HK-2 (cell line): ENCODE measurements at regions not wholly inside any gene's neighbourhood (a gene's known extent, or its start where the extent isn't known, plus 50 kb on each side); places are given as distances from the start of the nearest gene placed in this dataset.
A peak's percentile ranks its signal among the peaks of the same experiment; 100 is the strongest.

ENCODE experiments used
- DNase-seq: peaks from one replicate; pipeline ENCODE4 v3.0.0-alpha.2; 2018; ENCODE audit not compliant: unreplicated experiment

- no peak for DNase-seq
Observed at GRCh38 chr11:13062115-13062514, 53.0 kb downstream of the RASSF10 start.

GRCh38 chr11:13064593-13064992, 55.5 kb downstream of the RASSF10 start:
- DNase-seq: no peak

- no peak for DNase-seq
Observed at GRCh38 chr11:13065200-13065787, 56.2 kb downstream of the RASSF10 start.

DNA sequence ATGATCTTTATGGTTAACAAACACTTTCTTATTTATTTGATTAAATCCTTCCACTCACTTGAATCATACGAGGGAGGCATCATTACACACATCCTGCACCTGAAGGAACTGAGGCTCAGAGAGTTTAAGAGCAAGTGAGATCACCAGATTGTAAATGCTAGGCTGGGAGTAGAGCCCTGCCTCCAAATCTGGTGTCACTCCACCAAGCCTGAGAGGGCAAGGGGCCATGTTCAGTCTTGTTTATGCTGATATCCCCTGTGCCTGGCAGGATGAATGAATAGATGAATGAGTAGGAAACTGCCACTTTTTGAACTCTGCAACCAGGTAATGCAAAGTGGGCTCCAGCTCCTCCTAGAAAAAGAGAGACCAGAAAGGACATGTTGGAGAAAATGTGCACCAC, 59.1 kb downstream of the RASSF10 start:
- DNase-seq: no peak

- peak; percentile 89 for DNase-seq
Observed at GRCh38 chr11:13073119-13073981, 64.2 kb downstream of the RASSF10 start.

- no peak for DNase-seq
Observed at GRCh38 chr11:13074714-13075464, 65.8 kb downstream of the RASSF10 start.

DNA sequence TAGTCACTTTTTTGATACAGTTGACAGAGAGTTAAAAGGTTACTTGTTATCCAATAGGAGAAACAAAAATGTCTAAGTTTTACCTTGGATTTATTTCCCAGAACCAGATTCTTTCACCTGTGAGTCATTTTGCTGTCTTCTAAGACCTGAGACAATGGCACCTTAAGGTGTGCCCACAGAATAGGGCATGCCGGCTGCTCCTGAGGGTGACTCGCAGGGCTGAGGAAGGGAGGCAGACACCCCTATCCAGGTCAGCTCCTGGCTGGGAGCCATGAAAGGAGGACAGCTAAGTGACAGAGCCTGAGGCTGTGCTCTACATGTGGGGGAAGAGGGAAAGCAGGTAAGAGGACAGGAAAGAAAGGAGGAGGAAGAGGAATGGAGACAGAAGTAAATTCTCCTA, 67.8 kb downstream of the RASSF10 start:
- peak; percentile 30 for DNase-seq

DNA sequence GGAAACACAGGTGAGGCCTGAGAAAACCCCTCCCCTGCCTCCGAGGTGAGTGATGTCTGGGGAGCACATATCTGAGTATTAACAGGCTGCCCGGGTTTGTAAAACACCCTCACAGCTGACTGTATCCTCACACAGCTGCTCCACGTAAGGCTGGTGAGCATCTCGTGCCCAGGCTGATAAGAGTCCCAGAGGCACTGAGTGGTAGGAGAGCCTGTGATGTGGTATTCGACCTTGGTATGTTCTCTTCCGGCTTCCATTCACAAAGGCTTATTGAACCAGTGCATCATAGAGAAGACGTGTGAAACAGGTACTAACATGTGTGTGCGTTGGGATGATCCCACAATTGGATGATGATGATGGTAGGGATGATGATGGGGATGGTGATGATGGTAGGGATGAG, 71.7 kb downstream of the RASSF10 start:
- no peak for DNase-seq

- DNase-seq: no peak
Observed at GRCh38 chr11:13082588-13082987, 73.5 kb downstream of the RASSF10 start.

- DNase-seq: no peak
Observed at GRCh38 chr11:13090228-13090708, 81.2 kb downstream of the RASSF10 start.

- no peak for DNase-seq
Observed at GRCh38 chr11:13091373-13091772, 82.3 kb downstream of the RASSF10 start.

- no peak for DNase-seq
Observed at GRCh38 chr11:13091804-13092203, 82.7 kb downstream of the RASSF10 start.

GRCh38 chr11:13094930-13095687, 86.0 kb downstream of the RASSF10 start:
- DNase-seq: no peak

GRCh38 chr11:13098063-13098462, 88.9 kb downstream of the RASSF10 start:
- DNase-seq: no peak

DNA sequence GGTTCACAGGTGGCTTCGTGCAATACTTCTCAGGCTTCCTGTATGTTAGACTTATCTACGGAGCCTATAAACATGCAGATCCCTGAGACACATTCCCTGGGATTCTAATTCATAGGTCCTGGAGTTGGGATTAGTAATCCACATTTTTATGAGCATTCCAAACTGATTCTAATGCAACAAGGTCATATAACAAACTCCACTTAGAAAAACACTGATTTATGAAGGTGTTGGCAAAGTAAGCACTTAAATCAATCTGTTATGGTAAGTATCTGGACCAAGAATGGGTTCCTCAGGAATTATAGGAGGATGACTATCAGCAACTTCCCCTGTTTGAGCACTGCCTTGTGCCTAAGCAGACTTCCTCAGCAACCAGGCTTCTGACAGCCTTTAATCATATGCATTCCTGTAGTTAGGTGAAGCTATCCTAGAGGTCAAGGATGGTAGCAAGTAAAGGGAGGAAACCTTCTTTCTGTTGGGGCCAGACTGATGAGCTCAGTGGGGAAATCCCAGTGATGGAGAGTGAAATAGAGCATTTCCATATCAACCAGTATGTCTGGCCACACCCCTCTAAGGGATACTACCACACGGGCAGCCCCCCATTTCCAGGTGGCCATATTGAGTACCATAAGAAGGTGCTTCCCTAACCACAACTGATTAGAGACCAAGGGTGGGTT, 89.6 kb downstream of the RASSF10 start:
- no peak for DNase-seq

DNA sequence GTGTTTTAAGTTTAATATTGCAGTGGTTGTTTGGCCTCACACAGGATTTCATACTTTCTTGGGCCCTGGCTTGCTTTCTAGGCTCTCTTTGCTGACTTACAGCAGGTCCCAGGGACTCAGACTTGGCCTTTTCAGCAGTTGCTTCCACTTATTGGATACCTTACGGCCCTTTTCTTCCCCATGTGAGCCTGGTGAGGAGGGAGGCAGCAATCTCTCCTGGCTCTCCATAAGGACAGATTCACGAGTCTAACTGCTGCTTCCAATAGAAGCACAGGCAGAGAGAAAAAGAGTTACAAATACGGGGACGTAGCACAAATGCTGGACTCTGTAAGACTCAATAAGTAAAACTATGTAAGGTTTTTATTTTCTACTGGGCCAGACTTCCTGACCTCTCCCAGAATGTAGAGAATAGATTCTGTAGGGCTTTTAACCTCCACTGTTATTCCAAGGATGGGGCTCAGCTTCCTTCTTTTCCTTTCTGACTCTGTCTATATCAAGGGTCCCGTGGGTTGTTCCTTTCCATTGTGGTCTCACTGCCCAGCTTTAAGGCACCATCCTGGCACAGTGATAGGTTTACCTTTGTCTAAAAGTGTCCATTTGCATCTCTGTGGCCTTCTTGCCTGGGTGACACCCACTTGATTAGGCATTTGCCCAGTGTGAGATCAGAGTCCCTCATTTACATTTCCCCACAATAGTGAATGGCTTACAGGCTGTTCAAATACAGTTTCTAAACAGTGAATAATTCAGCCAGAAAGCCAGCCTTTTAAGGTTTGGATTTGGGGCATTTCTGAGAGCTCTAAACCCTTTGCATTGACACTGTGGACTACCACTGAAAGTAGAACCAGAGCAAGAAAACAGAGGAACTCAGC, 92.8 kb downstream of the RASSF10 start:
- DNase-seq: no peak

- no peak for DNase-seq
Observed at GRCh38 chr11:13102513-13102840, 93.4 kb downstream of the RASSF10 start.

DNA sequence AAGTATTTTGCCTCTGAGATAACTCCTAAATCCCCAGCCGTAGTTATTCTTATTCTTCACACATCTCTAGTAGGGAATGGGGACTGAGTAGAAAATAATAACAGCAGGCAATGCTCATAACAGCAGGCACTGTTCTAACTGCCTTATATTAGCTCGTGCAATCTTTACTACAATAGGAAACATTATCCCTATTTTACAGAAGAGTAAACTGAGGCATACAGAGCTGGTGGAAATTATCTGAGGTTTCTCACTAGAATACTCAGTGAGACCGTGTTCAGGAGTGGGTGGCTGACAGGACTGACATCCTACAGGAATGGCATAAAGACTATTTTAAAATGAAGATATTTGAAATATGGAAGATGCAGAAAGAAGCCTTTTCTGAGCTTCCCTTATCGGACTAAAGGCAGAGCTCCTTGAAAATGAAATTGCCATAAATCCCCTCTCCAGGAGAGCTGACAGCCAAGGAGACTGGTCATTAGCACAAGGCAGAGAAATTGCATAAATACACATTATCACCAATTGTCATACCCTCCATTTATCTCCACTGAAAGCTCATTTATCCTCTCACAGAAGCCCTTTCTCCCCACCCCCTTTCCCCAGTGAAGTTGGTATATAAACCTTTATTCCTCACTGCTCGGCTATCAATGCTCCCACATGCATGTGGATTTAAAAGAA, 93.9 kb downstream of the RASSF10 start:
- DNase-seq: no peak

- DNase-seq: no peak
Observed at GRCh38 chr11:13103962-13104554, 94.9 kb downstream of the RASSF10 start.
